Right cardiac atrium (tissue), 5 donors: ENCODE measurements at regions not wholly inside any gene's neighbourhood (a gene's known extent, or its start where the extent isn't known, plus 50 kb on each side); places are given as distances from the start of the nearest gene placed in this dataset.

Experiments used
- ATAC-seq, 2 donors: fragments of 200-7000 bp; cut with Tn5 transposase; one replicate each; pipeline versions ENCODE4 v1.8.0 to v1.9.1; 2020; ENCODE audit warnings: moderate library complexity in 2 of 2, mild to moderate bottlenecking in 1 of 2
- DNase-seq, 3 donors: peaks; one replicate each; pipeline ENCODE4 v3.0.0-alpha.2; 2020
- H3K27ac ChIP-seq: one replicate; pipeline ENCODE4 v1.5.1; 2013; ENCODE audit warnings: mild to moderate bottlenecking, low read length, control low read depth, moderate library complexity
- H3K27me3 ChIP-seq: one replicate; pipeline ENCODE4 v1.6.1; 2013; ENCODE audit not compliant: control insufficient read depth, insufficient read depth
- H3K4me1 ChIP-seq: one replicate; pipeline ENCODE4 v1.6.1; 2013; ENCODE audit warnings: low read length; ENCODE audit not compliant: control insufficient read depth, insufficient read depth
- H3K4me3 ChIP-seq: one replicate; pipeline ENCODE4 v1.5.1; 2013; ENCODE audit warnings: low read length, control low read depth
- H3K9me3 ChIP-seq: one replicate; pipeline ENCODE4 v1.6.1; 2013; ENCODE audit warnings: low read length; ENCODE audit not compliant: control insufficient read depth
- WGBS: extraction: QIAGEN DNeasy Blood & Tissue Kit; methylation state at CpG from one replicate; pipeline ENCODE4 v1.1.7; 2013; 5-methylcytosine and 5-hydroxymethylcytosine counted together
- intact Hi-C, 4 donors: fragments of 100-400 bp; cut with DNase I; formaldehyde crosslinking; loops; one replicate each; pipeline versions ENCODE4 v1.11.0 to v1.14.0; 2022 to 2023
- donor health status: healthy with polysubstance abuse.
- donor health status: DM: no; HTN: yes; CAD: no.
- donor health status: DM: no; HTN: no; CAD: no.
- donor health status: DM: no; HTN: yes; CAD: no; lungs with severe emphysema.
- donor health status: DM: yes; HTN: yes; CAD: no.

- Histone ChIP-seq H3K9me3 (no peaks in the 10 kb centered on the region), H3K4me1 (no peaks in the 10 kb centered on the region), H3K4me3 (no peak overlapping the region), H3K27me3 (no peaks in the 10 kb centered on the region), H3K27ac (no peak overlapping the region)
- 62% methylated on average over 4 of the region's 4 CpGs for WGBS
- intact Hi-C loops = no loop called here
- no peak for DNase-seq
- peak in 1 of 2 donors; percentile 71 for ATAC-seq
Measured at GRCh38 chr13:107375701-107376340, 807.9 kb upstream of the ARGLU1 start.

GRCh38 chr13:107374038-107374437 lies 806.1 kb upstream of the ARGLU1 start:
- WGBS = 88% methylated on average over 2 of the region's 2 CpGs
- no peak for ATAC-seq
- Histone ChIP-seq H3K27ac (no peak overlapping the region), H3K9me3 (no peaks in the 10 kb centered on the region), H3K27me3 (no peaks in the 10 kb centered on the region), H3K4me1 (no peaks in the 10 kb centered on the region), H3K4me3 (no peak overlapping the region)
- intact Hi-C loops = no loop called here
- no peak for DNase-seq

GRCh38 chr13:107373551-107373950 lies 805.6 kb upstream of the ARGLU1 start:
- Histone ChIP-seq H3K27ac (no peak overlapping the region), H3K4me3 (no peak overlapping the region), H3K27me3 (no peaks in the 10 kb centered on the region), H3K9me3 (no peaks in the 10 kb centered on the region), H3K4me1 (no peaks in the 10 kb centered on the region)
- intact Hi-C loops = no loop called here
- WGBS = 20% methylated on average over 3 of the region's 3 CpGs
- ATAC-seq (no peak), DNase-seq (no peak)

GRCh38 chr13:107370015-107370785 lies 802.3 kb upstream of the ARGLU1 start:
- ATAC-seq = no peak
- DNase-seq = no peak
- H3K4me1 ChIP-seq = no peaks in the 10 kb centered on the region
- intact Hi-C loops = no loop called here
- H3K27ac ChIP-seq = no peak overlapping the region
- H3K9me3 ChIP-seq = no peaks in the 10 kb centered on the region
- 51% methylated on average over 7 of the region's 7 CpGs for WGBS
- no peak overlapping the region for H3K4me3 ChIP-seq
- H3K27me3 ChIP-seq = no peaks in the 10 kb centered on the region

- intact Hi-C loops = no loop called here
- 57% methylated on average over 8 of the region's 8 CpGs for WGBS
- Histone ChIP-seq H3K4me3 (no peak overlapping the region), H3K4me1 (no peaks in the 10 kb centered on the region), H3K9me3 (no peaks in the 10 kb centered on the region), H3K27ac (no peak overlapping the region), H3K27me3 (no peaks in the 10 kb centered on the region)
- no peak for ATAC-seq
- no peak for DNase-seq
Measured at GRCh38 chr13:107367258-107367657, 799.3 kb upstream of the ARGLU1 start.

GRCh38 chr13:107365466-107366215 lies 797.7 kb upstream of the ARGLU1 start:
- no peak overlapping the region for H3K27ac ChIP-seq
- no peak overlapping the region for H3K4me3 ChIP-seq
- WGBS = 75% methylated on average over 8 of the region's 8 CpGs
- intact Hi-C loops = no loop called here
- DNase-seq (no peak), ATAC-seq (no peak)
- no peaks in the 10 kb centered on the region for H3K27me3 ChIP-seq
- H3K9me3 ChIP-seq = no peaks in the 10 kb centered on the region
- H3K4me1 ChIP-seq = no peaks in the 10 kb centered on the region

- H3K4me1 ChIP-seq = no peaks in the 10 kb centered on the region
- H3K27me3 ChIP-seq = no peaks in the 10 kb centered on the region
- intact Hi-C loops = no loop called here
- no peak for ATAC-seq
- no peak overlapping the region for H3K27ac ChIP-seq
- no peak for DNase-seq
- H3K9me3 ChIP-seq = no peaks in the 10 kb centered on the region
- no peak overlapping the region for H3K4me3 ChIP-seq
- 93% methylated on average over 1 of the region's 1 CpG for WGBS
Measured at GRCh38 chr13:107364658-107365057, 796.7 kb upstream of the ARGLU1 start.

GRCh38 chr13:107361666-107362065 lies 793.7 kb upstream of the ARGLU1 start:
- DNase-seq (no peak), ATAC-seq (no peak)
- intact Hi-C loops = no loop called here
- Histone ChIP-seq H3K4me1 (no peaks in the 10 kb centered on the region), H3K27ac (no peak overlapping the region), H3K27me3 (no peaks in the 10 kb centered on the region), H3K4me3 (no peak overlapping the region), H3K9me3 (no peaks in the 10 kb centered on the region)
- WGBS = 96% methylated on average over 5 of the region's 5 CpGs

GRCh38 chr13:107360010-107360409 lies 792.1 kb upstream of the ARGLU1 start:
- WGBS = 93% methylated on average over 1 of the region's 1 CpG
- DNase-seq = no peak

GRCh38 chr13:107358866-107359265 lies 790.9 kb upstream of the ARGLU1 start:
- DNase-seq = no peak
- Histone ChIP-seq H3K27ac (no peak overlapping the region), H3K4me1 (no peaks in the 10 kb centered on the region), H3K9me3 (no peaks in the 10 kb centered on the region), H3K27me3 (no peaks in the 10 kb centered on the region), H3K4me3 (no peak overlapping the region)
- WGBS = 87% methylated on average over 1 of the region's 1 CpG
- intact Hi-C loops = no loop called here
- no peak for ATAC-seq

More at GRCh38 chr13:107360010-107360409, 792.1 kb upstream of the ARGLU1 start:
- H3K27me3 ChIP-seq = no peaks in the 10 kb centered on the region
- ATAC-seq = no peak
- H3K4me1 ChIP-seq = no peaks in the 10 kb centered on the region
- no peak overlapping the region for H3K27ac ChIP-seq
- H3K4me3 ChIP-seq = no peak overlapping the region
- intact Hi-C loops = no loop called here
- no peaks in the 10 kb centered on the region for H3K9me3 ChIP-seq

GRCh38 chr13:107351305-107351704 lies 783.4 kb upstream of the ARGLU1 start:
- DNase-seq = no peak
- 12% methylated on average over 8 of the region's 8 CpGs for WGBS
- H3K4me1 ChIP-seq = no peaks in the 10 kb centered on the region

More at GRCh38 chr13:107351305-107351704, 783.4 kb upstream of the ARGLU1 start:
- Histone ChIP-seq H3K4me3 (no peak overlapping the region), H3K9me3 (no peaks in the 10 kb centered on the region), H3K27me3 (no peaks in the 10 kb centered on the region), H3K27ac (no peak overlapping the region)
- ATAC-seq = peak; percentile 67 to 80
- intact Hi-C loops = no loop called here
